Hepatocyte (in vitro differentiated cells): ENCODE measurements at regions not wholly inside any gene's neighbourhood (a gene's known extent, or its start where the extent isn't known, plus 50 kb on each side); places are given as distances from the start of the nearest gene placed in this dataset.
A peak's percentile ranks its signal among the peaks of the same experiment; 100 is the strongest.
"Not testable (repeated sequence)": the region's sequence is repeated elsewhere in the genome, so short reads cannot be mapped to it uniquely, and the experiment has no call there.

Experiments used
- DNase-seq: peaks from one replicate; pipeline ENCODE4 v3.0.0-alpha.2; 2016; ENCODE audit warnings: low spot score
- H2AFZ ChIP-seq: fragments of 200-600 bp; sonication (generic); 2 replicates; pipeline ENCODE4 v1.6.0; 2016; ENCODE audit warnings: antibody characterized with exemption, mild to moderate bottlenecking
- H3K27ac ChIP-seq: fragments of 200-600 bp; sonication (generic); 2 replicates; pipeline ENCODE4 v1.5.1; 2016; ENCODE audit warnings: mild to moderate bottlenecking
- H3K27me3 ChIP-seq: fragments of 200-600 bp; sonication (generic); 2 replicates; pipeline ENCODE4 v1.6.1; 2016
- H3K36me3 ChIP-seq: fragments of 200-600 bp; sonication (generic); replicated peaks from 2 replicates; pipeline ENCODE4 v1.5.1; 2016; ENCODE audit warnings: low read depth; ENCODE audit not compliant: insufficient read depth
- H3K4me1 ChIP-seq: fragments of 200-600 bp; sonication (generic); 2 replicates; pipeline ENCODE4 v1.5.1; 2016; ENCODE audit warnings: mild to moderate bottlenecking, moderate library complexity; ENCODE audit not compliant: insufficient read depth
- H3K4me2 ChIP-seq: fragments of 200-600 bp; sonication (generic); 2 replicates; pipeline ENCODE4 v1.6.0; 2016
- H3K4me3 ChIP-seq: fragments of 200-600 bp; sonication (generic); 2 replicates; pipeline ENCODE4 v1.5.1; 2016; ENCODE audit warnings: mild to moderate bottlenecking
- H3K79me2 ChIP-seq: fragments of 200-600 bp; sonication (generic); 2 replicates; pipeline ENCODE4 v1.6.0; 2017; ENCODE audit warnings: mild to moderate bottlenecking
- H3K9me2 ChIP-seq: fragments of 200-600 bp; sonication (generic); replicated peaks from 2 replicates; pipeline ENCODE4 v1.6.0; 2017; ENCODE audit warnings: mild to moderate bottlenecking; ENCODE audit not compliant: insufficient read depth
- H3K9me3 ChIP-seq: fragments of 200-600 bp; sonication (generic); 2 replicates; pipeline ENCODE4 v1.5.1; 2016; ENCODE audit warnings: low read depth, mild to moderate bottlenecking
- H4K20me1 ChIP-seq: fragments of 200-600 bp; sonication (generic); 2 replicates; pipeline ENCODE4 v1.6.0; 2016; ENCODE audit warnings: mild to moderate bottlenecking; ENCODE audit not compliant: insufficient read depth, poor library complexity, severe bottlenecking
- CTCF ChIP-seq: fragments of 200-600 bp; sonication (generic); IDR thresholded peaks from 2 replicates; pipeline ENCODE4 v1.5.1; 2016; ENCODE audit warnings: antibody characterized with exemption, mild to moderate bottlenecking; ENCODE audit not compliant: poor library complexity
- EZH2 ChIP-seq: fragments of 200-600 bp; sonication (generic); IDR thresholded peaks from 2 replicates; pipeline ENCODE4 v1.6.1; 2016; ENCODE audit warnings: antibody characterized with exemption, mild to moderate bottlenecking, borderline replicate concordance
- EZH2phosphoT487 ChIP-seq: fragments of 200-600 bp; sonication (generic); IDR thresholded peaks from one replicate; pipeline ENCODE4 v1.6.1; 2018; ENCODE audit warnings: antibody characterized with exemption, mild to moderate bottlenecking, low read depth, moderate library complexity; ENCODE audit not compliant: unreplicated experiment, severe bottlenecking
- WGBS: methylation state at CpG from one replicate; pipeline ENCODE4 v1.1.6; 2016; ENCODE audit warnings: low lambda C conversion rate; ENCODE audit errors: missing lambda C conversion rate; 5-methylcytosine and 5-hydroxymethylcytosine counted together

DNA sequence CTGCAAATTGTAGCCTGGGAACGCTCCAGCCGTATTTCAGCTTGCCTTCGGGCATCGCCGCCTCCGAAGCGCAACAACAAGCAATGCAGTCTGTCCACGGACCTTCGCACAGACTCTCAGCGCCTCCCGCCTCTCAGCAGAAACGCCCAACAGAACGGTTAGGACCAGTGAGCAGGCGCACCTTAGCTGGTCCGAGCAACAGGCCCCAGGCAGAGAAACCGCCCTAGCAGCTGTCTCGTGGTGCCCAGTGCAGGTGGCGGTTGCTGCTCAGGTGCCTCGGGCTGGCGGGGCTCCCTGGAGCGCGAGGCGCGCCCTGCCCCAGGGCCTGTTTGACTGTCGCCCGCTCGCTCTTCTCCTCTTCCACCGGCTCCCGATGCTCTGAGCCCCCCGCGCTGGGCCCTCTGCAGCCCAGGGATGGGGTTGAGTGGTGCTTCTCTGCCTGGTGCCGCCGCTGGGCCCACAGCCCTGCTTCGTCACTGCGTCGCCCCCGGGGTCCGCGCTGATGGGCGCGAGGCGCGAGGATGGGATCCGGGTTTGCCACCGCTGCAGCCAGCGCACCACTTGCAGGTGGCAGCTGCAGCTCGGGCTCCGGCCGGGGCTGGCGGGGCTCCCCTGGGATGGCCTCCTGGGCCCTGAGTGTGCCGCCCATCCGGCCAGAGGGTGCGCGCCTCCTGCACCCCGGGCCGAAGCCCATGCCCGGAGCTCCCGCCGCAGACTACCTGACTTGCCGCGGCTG lies 268.4 kb upstream of the FRG2C start:
- Histone ChIP-seq H3K79me2 (no peaks in the 10 kb centered on the region), H3K36me3 (no peaks in the 10 kb centered on the region), H3K4me3 (no peak overlapping the region), H3K9me3 (no peaks in the 10 kb centered on the region), H3K27ac (no peak overlapping the region), H3K27me3 (no peaks in the 10 kb centered on the region), H3K4me2 (no peak overlapping the region), H3K9me2 (no peaks in the 10 kb centered on the region), H4K20me1 (no peaks in the 10 kb centered on the region), H2AFZ (no peak overlapping the region), H3K4me1 (peaks cover 13% of the 10 kb centered on the region)
- no peak for DNase-seq
- WGBS, result 97% methylated on average over 57 of the region's 61 CpGs
- no peak for TF ChIP-seq CTCF
- TF ChIP-seq EZH2phosphoT487, result no peak
- TF ChIP-seq EZH2, result no peak

DNA sequence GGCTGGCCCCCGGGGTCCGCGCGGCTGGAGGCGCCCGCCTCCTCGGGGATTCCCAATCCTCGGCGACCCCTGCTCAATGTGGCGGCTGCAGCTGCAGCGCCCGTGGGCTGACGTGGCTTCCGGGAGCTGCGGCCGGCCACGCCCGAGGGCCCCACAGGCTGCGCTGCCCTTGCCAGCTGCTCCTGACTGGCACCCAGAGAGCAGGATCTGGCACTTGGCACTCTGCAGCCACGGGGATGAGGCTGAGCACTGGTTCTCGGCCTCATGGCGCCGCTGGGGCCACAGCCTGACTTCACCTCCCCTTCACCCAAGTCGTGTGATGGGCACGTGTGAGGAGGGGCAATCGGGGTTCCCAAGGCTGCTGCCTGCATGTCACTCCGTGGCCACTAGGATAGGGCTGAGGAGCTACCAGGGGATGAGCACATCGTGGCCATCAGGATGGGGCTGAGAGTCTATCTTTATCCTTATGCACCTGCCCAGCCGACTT lies 267.8 kb upstream of the FRG2C start:
- Histone ChIP-seq H3K4me2 (no peak overlapping the region), H3K27ac (no peak overlapping the region), H2AFZ (no peak overlapping the region), H4K20me1 (no peaks in the 10 kb centered on the region), H3K9me2 (no peaks in the 10 kb centered on the region), H3K27me3 (no peaks in the 10 kb centered on the region), H3K79me2 (no peaks in the 10 kb centered on the region), H3K4me3 (no peak overlapping the region), H3K9me3 (no peaks in the 10 kb centered on the region), H3K4me1 (peaks cover 13% of the 10 kb centered on the region), H3K36me3 (no peaks in the 10 kb centered on the region)
- DNase-seq, result no peak
- TF ChIP-seq CTCF, result no peak
- WGBS, result 96% methylated on average over 26 of the region's 29 CpGs

GRCh38 chr3:75397486-75397885 lies 266.6 kb upstream of the FRG2C start:
- peaks cover 13% of the 10 kb centered on the region for H3K4me1 ChIP-seq
- not testable (repeated sequence) for DNase-seq, H3K27me3 ChIP-seq, H4K20me1 ChIP-seq, H3K9me2 ChIP-seq, H3K9me3 ChIP-seq, H3K4me3 ChIP-seq, H3K79me2 ChIP-seq, H3K27ac ChIP-seq, H3K4me2 ChIP-seq, H2AFZ ChIP-seq, H3K36me3 ChIP-seq
- 93% methylated on average over 19 of the region's 20 CpGs for WGBS

DNA sequence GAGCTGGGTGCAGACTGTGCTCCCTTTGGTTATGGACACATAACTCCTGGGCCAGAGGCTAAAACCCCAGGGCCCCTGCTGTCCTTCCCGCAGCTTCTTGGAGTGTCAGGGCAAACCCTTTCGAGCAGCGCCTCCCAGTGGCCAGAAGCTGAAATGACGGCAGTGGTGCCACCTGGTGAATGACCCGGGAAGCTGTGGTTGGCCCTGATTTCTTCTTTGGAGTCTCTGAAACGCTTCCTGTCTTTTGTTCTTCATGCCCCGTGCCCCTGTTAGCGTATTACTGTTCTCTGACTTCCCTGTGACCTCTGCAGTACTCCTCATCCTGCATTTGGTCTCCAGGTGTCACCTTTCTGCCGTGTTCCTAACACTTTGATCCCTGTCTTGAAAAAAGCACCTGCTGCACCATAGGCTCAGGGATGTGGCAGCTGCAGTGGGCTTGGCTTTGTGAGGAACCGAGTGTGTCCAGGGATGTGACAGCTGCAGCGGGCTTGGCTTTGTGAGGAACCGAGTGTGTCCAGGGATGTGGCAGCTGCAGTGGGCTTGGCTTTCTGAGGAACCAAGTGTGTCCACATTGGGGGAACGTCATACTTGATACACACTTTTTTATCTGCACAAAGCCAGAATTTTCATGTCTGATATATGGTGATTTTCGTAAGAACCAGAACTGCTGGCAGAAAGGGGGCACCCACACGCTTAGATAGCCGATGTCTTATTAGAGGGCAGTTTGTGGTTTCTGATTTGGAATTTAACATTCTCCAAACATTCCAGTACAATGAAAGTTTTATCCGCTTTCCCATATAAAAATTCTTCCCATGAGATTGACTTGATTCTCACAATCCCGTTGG lies 241.8 kb upstream of the FRG2C start:
- peak; percentile 60 for TF ChIP-seq CTCF
- not testable (repeated sequence) for H3K9me3 ChIP-seq, H3K4me1 ChIP-seq, DNase-seq, H3K9me2 ChIP-seq, H3K27me3 ChIP-seq, H2AFZ ChIP-seq, H4K20me1 ChIP-seq, H3K79me2 ChIP-seq, H3K4me2 ChIP-seq, H3K36me3 ChIP-seq, H3K27ac ChIP-seq, H3K4me3 ChIP-seq
- 54% methylated on average over 18 of the region's 18 CpGs for WGBS

DNA sequence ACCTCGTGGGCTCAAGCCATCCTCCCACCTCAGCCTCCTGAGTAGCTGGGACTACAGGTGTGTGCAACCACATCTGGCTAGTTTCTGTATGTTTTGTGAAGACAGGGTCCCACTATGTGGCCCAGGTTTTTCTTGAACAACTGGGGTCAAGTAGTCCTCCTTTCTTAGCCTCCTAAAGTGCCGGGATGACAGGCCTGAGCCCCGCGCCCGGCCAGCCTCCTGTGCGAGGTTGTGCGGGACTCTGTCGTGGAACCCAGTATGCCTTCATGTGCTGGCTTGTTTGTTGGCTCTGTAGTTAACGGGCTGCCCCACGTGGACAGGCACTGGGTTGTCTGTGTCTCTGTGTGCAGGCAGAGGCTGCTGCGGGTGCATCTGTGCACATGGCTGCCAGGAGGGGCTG lies 238.7 kb upstream of the FRG2C start:
- H3K4me3 ChIP-seq, H3K27me3 ChIP-seq, DNase-seq, H4K20me1 ChIP-seq, H3K9me3 ChIP-seq, H3K36me3 ChIP-seq, H3K27ac ChIP-seq, H3K4me1 ChIP-seq, H3K79me2 ChIP-seq, H3K4me2 ChIP-seq, H2AFZ ChIP-seq, H3K9me2 ChIP-seq: not testable (repeated sequence)
- 93% methylated on average over 11 of the region's 11 CpGs for WGBS

GRCh38 chr3:75427486-75427885 lies 236.6 kb upstream of the FRG2C start:
- H2AFZ ChIP-seq, H3K9me2 ChIP-seq: not testable (repeated sequence)

More at GRCh38 chr3:75427486-75427885, 236.6 kb upstream of the FRG2C start:
- H3K9me3 ChIP-seq, H3K79me2 ChIP-seq, H3K27ac ChIP-seq, H3K4me2 ChIP-seq, H3K4me1 ChIP-seq, H3K27me3 ChIP-seq, H4K20me1 ChIP-seq, H3K4me3 ChIP-seq, DNase-seq, H3K36me3 ChIP-seq: not testable (repeated sequence)
- 100% methylated on average over 6 of the region's 9 CpGs for WGBS
